Trophoblast cell (in vitro differentiated cells and primary cell): ENCODE measurements at regions not wholly inside any gene's neighbourhood (a gene's known extent, or its start where the extent isn't known, plus 50 kb on each side); places are given as distances from the start of the nearest gene placed in this dataset.
"Not testable (repeated sequence)": the region's sequence is repeated elsewhere in the genome, so short reads cannot be mapped to it uniquely, and the experiment has no call there.

Experiments used
- DNase-seq, 2 donors: peaks; one replicate each; pipeline ENCODE4 v3.0.0-alpha.2; 2016
- H2AFZ ChIP-seq: 2 replicates; pipeline ENCODE4 v1.6.1; 2013; ENCODE audit warnings: low read length, moderate library complexity, mild to moderate bottlenecking; ENCODE audit not compliant: insufficient read depth, poor library complexity
- H2AK5ac ChIP-seq: 2 replicates; pipeline ENCODE4 v1.6.1; 2013; ENCODE audit warnings: mild to moderate bottlenecking, low read length
- H2BK120ac ChIP-seq: 2 replicates; pipeline ENCODE4 v1.6.1; 2013; ENCODE audit warnings: low read length, mild to moderate bottlenecking, moderate library complexity; ENCODE audit not compliant: insufficient read depth, poor library complexity
- H2BK12ac ChIP-seq: 2 replicates; pipeline ENCODE4 v1.6.1; 2013; ENCODE audit warnings: mild to moderate bottlenecking, low read length, moderate library complexity
- H2BK5ac ChIP-seq: 2 replicates; pipeline ENCODE4 v1.6.1; 2013; ENCODE audit warnings: low read length, low read depth, moderate library complexity, mild to moderate bottlenecking; ENCODE audit not compliant: poor library complexity
- H3K14ac ChIP-seq: 2 replicates; pipeline ENCODE4 v1.6.1; 2013; ENCODE audit warnings: mild to moderate bottlenecking, low read length
- H3K18ac ChIP-seq: 2 replicates; pipeline ENCODE4 v1.6.1; 2013; ENCODE audit warnings: mild to moderate bottlenecking, low read length
- H3K23ac ChIP-seq: 2 replicates; pipeline ENCODE4 v1.6.1; 2013; ENCODE audit warnings: low read length
- H3K27ac ChIP-seq: 2 replicates; pipeline ENCODE4 v1.5.1; 2013; ENCODE audit warnings: low read depth, mild to moderate bottlenecking, inconsistent platforms, low read length, moderate library complexity
- H3K27me3 ChIP-seq: 2 replicates; pipeline ENCODE4 v1.6.1; 2013; ENCODE audit warnings: inconsistent platforms, mild to moderate bottlenecking, low read length, moderate library complexity; ENCODE audit not compliant: insufficient read depth
- H3K36me3 ChIP-seq, 2 experiments: 1 replicate in 1 of 2; 2 replicates in 1 of 2; pipeline ENCODE4 v1.6.1; 2013; ENCODE audit warnings: low read length in 2 of 2, mild to moderate bottlenecking in 2 of 2, moderate library complexity in 1 of 2; ENCODE audit not compliant: insufficient read depth in 2 of 2, control insufficient read depth in 1 of 2
- H3K4ac ChIP-seq: 2 replicates; pipeline ENCODE4 v1.6.1; 2013; ENCODE audit warnings: low read depth, mild to moderate bottlenecking, low read length, moderate library complexity
- H3K4me1 ChIP-seq, 2 experiments: 1 replicate in 1 of 2; 2 replicates in 1 of 2; pipeline ENCODE4 v1.6.1; 2013; ENCODE audit warnings: low read length in 2 of 2, mild to moderate bottlenecking in 2 of 2, moderate library complexity in 1 of 2; ENCODE audit not compliant: insufficient read depth in 2 of 2, control insufficient read depth in 1 of 2
- H3K4me2 ChIP-seq: 2 replicates; pipeline ENCODE4 v1.6.1; 2013; ENCODE audit warnings: inconsistent platforms, mild to moderate bottlenecking, low read length, moderate library complexity
- H3K4me3 ChIP-seq: 2 replicates; pipeline ENCODE4 v1.5.1; 2013; ENCODE audit warnings: mild to moderate bottlenecking, low read depth, low read length, inconsistent platforms
- H3K79me1 ChIP-seq: one replicate; pipeline ENCODE4 v1.6.1; 2013; ENCODE audit warnings: low read length
- H3K79me2 ChIP-seq: 2 replicates; pipeline ENCODE4 v1.6.1; 2013; ENCODE audit warnings: low read length, mild to moderate bottlenecking; ENCODE audit not compliant: control insufficient read depth, insufficient read depth, poor library complexity
- H3K9ac ChIP-seq: 2 replicates; pipeline ENCODE4 v1.6.1; 2013; ENCODE audit warnings: mild to moderate bottlenecking, low read length
- H3K9me3 ChIP-seq: 2 replicates; pipeline ENCODE4 v1.6.1; 2013; ENCODE audit warnings: low read depth, mild to moderate bottlenecking, control low read depth, inconsistent platforms, low read length; ENCODE audit not compliant: insufficient read depth
- H4K12ac ChIP-seq: 2 replicates; pipeline ENCODE4 v1.6.1; 2013; ENCODE audit warnings: low read depth, mild to moderate bottlenecking, low read length, moderate library complexity
- H4K8ac ChIP-seq: 2 replicates; pipeline ENCODE4 v1.6.1; 2013; ENCODE audit warnings: low read depth, mild to moderate bottlenecking, low read length, moderate library complexity
- H4K91ac ChIP-seq: one replicate; pipeline ENCODE4 v1.6.1; 2013; ENCODE audit warnings: low read depth, mild to moderate bottlenecking, low read length, moderate library complexity
- WGBS: extraction: QIAGEN DNeasy Blood & Tissue Kit; methylation state at CpG from one replicate; pipeline ENCODE4 v1.1.7; 2013; ENCODE audit warnings: missing lambda C conversion rate; ENCODE audit not compliant: insufficient read length, insufficient coverage; ENCODE audit errors: extremely low coverage; 5-methylcytosine and 5-hydroxymethylcytosine counted together

DNA sequence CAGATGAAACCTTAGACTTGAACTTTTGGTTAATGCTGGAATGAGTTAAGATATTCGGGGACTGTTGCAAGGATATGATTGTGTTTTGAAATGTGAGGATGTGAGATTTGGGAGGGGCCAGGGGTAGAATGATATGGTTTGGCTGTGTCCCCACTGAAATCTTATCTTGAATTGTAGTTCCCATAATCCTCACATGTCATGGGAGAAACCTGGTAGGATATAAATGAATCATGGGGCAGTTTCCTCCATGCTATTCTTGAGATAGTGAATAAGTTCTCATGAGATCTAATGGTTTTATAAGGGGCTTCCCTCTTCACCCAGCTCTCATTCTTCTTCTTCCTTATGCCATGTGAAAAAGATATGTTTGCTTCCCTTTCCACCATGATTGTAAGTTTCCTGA is 158.0 kb downstream of the MREG start:
- not testable (repeated sequence) for H3K79me1 ChIP-seq, H3K4me1 ChIP-seq, H3K4ac ChIP-seq, H2AFZ ChIP-seq, H4K12ac ChIP-seq, H2BK12ac ChIP-seq, H3K18ac ChIP-seq, H3K9me3 ChIP-seq, H3K27me3 ChIP-seq, H3K36me3 ChIP-seq, H3K9ac ChIP-seq, DNase-seq, H3K4me2 ChIP-seq, H2AK5ac ChIP-seq, H3K79me2 ChIP-seq, H2BK120ac ChIP-seq, H4K8ac ChIP-seq, H3K23ac ChIP-seq, H4K91ac ChIP-seq, H3K27ac ChIP-seq, H3K14ac ChIP-seq, H3K4me3 ChIP-seq, H2BK5ac ChIP-seq
- WGBS = 100% methylated on average over 1 of the region's 1 CpG

- no CpG with 5 or more reads among the region's 2 CpGs for WGBS
- H3K4me1 ChIP-seq = no peaks in the 10 kb centered on the region
- no peak overlapping the region for H3K9ac ChIP-seq
- H3K79me2 ChIP-seq = no peaks in the 10 kb centered on the region
- H2BK12ac ChIP-seq = no peak overlapping the region
- no peak overlapping the region for H3K4me3 ChIP-seq
- H3K4ac ChIP-seq = no peak overlapping the region
- H3K27me3 ChIP-seq = no peaks in the 10 kb centered on the region
- no peaks in the 10 kb centered on the region for H3K79me1 ChIP-seq
- H2AK5ac ChIP-seq = no peak overlapping the region
- no peak overlapping the region for H2BK120ac ChIP-seq
- peak in 1 of 2 donors; percentile 66 for DNase-seq
- no peak overlapping the region for H2BK5ac ChIP-seq
- H3K4me2 ChIP-seq = no peak overlapping the region
- H3K36me3 ChIP-seq = no peaks in the 10 kb centered on the region
- no peak overlapping the region for H3K18ac ChIP-seq
- no peak overlapping the region for H4K91ac ChIP-seq
- H3K23ac ChIP-seq = no peak overlapping the region
- no peak overlapping the region for H3K14ac ChIP-seq
- no peak overlapping the region for H4K8ac ChIP-seq
- peaks cover 2% of the 10 kb centered on the region for H3K9me3 ChIP-seq
- H4K12ac ChIP-seq = no peak overlapping the region
- H2AFZ ChIP-seq = no peak overlapping the region
- H3K27ac ChIP-seq = no peak overlapping the region
Measured at GRCh38 chr2:215854008-215854407, 159.3 kb downstream of the MREG start.

DNA sequence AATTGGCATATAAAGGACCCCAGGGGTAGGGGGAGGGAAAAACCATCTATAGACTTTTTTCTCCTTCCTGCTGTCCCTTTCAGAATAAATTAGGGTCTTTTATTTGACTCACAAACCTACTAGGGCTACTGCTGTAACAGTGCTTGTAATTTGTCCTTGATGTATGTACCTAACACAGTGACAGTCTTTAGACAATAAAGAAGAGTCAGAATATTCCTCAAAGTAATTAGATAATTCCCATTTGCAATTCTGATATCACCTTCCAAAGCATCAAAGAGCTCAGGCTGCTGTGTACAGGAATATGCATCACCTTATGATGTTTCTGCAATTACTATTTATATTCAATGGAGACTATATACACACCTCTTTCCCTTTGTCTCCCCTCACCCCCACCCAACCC is 161.7 kb downstream of the MREG start:
- DNase-seq = no peak
- Histone ChIP-seq H2AK5ac (no peak overlapping the region), H3K14ac (no peak overlapping the region), H3K4me2 (no peak overlapping the region), H3K27ac (no peak overlapping the region), H2BK12ac (no peak overlapping the region), H3K9me3 (peaks cover 2% of the 10 kb centered on the region), H2BK5ac (no peak overlapping the region), H3K4me3 (no peak overlapping the region), H4K12ac (no peak overlapping the region), H3K18ac (no peak overlapping the region), H3K79me2 (no peaks in the 10 kb centered on the region), H3K4ac (no peak overlapping the region), H3K27me3 (no peaks in the 10 kb centered on the region), H4K8ac (no peak overlapping the region), H3K4me1 (no peaks in the 10 kb centered on the region), H3K36me3 (no peaks in the 10 kb centered on the region), H2AFZ (no peak overlapping the region), H4K91ac (no peak overlapping the region), H3K23ac (no peak overlapping the region), H3K79me1 (no peaks in the 10 kb centered on the region), H3K9ac (no peak overlapping the region), H2BK120ac (no peak overlapping the region)

- DNase-seq = peak in 1 of 2 donors; percentile 72
- Histone ChIP-seq H3K79me2 (no peaks in the 10 kb centered on the region), H2BK5ac (no peak overlapping the region), H4K12ac (no peak overlapping the region), H4K8ac (no peak overlapping the region), H2AFZ (no peak overlapping the region), H3K9ac (no peak overlapping the region), H3K9me3 (peaks cover 2% of the 10 kb centered on the region), H3K14ac (no peak overlapping the region), H3K23ac (no peak overlapping the region), H3K4me3 (no peak overlapping the region), H2AK5ac (no peak overlapping the region), H3K36me3 (no peaks in the 10 kb centered on the region), H3K18ac (no peak overlapping the region), H2BK12ac (no peak overlapping the region), H3K27ac (no peak overlapping the region), H4K91ac (peak overlapping the region; percentile 26), H3K4me1 (no peaks in the 10 kb centered on the region), H2BK120ac (no peak overlapping the region), H3K79me1 (no peaks in the 10 kb centered on the region), H3K27me3 (no peaks in the 10 kb centered on the region), H3K4ac (no peak overlapping the region), H3K4me2 (no peak overlapping the region)
- WGBS = no CpG with 5 or more reads among the region's 2 CpGs
Measured at GRCh38 chr2:215851082-215851481, 162.3 kb downstream of the MREG start.
